Nephron (organoid): ENCODE measurements at regions not wholly inside any gene's neighbourhood (a gene's known extent, or its start where the extent isn't known, plus 50 kb on each side); places are given as distances from the start of the nearest gene placed in this dataset.

Experiments used
- H3K27ac Mint-ChIP-seq, 3 experiments: 2 replicates each; pipeline ENCODE4 v1.8.0; 2020; ENCODE audit warnings: mixed read lengths in 3 of 3, mild to moderate bottlenecking in 2 of 3, moderate library complexity in 1 of 3
- H3K27me3 Mint-ChIP-seq: 2 replicates; pipeline ENCODE4 v1.8.0; 2021; ENCODE audit warnings: low read depth, mild to moderate bottlenecking, moderate library complexity, mixed read lengths
- H3K36me3 Mint-ChIP-seq: 2 replicates; pipeline ENCODE4 v1.8.0; 2020; ENCODE audit warnings: low read depth, mixed read lengths
- H3K4me1 Mint-ChIP-seq: 2 replicates; pipeline ENCODE4 v1.8.0; 2020; ENCODE audit warnings: mixed read lengths
- H3K4me3 Mint-ChIP-seq, 3 experiments: 2 replicates each; pipeline ENCODE4 v1.8.0; 2020; ENCODE audit warnings: mild to moderate bottlenecking in 3 of 3, mixed read lengths in 3 of 3, moderate library complexity in 2 of 3
- H3K9me3 Mint-ChIP-seq: 2 replicates; pipeline ENCODE4 v1.8.0; 2020; ENCODE audit warnings: mixed read lengths
- TF ChIP-seq, protein P1 (sequence below), 3 experiments: fragments of 200-600 bp; sonication (generic); IDR thresholded peaks; one replicate each; pipeline ENCODE4 v1.5.0; 2021; ENCODE audit warnings: antibody characterized with exemption in 3 of 3; ENCODE audit not compliant: unreplicated experiment in 3 of 3

DNA sequence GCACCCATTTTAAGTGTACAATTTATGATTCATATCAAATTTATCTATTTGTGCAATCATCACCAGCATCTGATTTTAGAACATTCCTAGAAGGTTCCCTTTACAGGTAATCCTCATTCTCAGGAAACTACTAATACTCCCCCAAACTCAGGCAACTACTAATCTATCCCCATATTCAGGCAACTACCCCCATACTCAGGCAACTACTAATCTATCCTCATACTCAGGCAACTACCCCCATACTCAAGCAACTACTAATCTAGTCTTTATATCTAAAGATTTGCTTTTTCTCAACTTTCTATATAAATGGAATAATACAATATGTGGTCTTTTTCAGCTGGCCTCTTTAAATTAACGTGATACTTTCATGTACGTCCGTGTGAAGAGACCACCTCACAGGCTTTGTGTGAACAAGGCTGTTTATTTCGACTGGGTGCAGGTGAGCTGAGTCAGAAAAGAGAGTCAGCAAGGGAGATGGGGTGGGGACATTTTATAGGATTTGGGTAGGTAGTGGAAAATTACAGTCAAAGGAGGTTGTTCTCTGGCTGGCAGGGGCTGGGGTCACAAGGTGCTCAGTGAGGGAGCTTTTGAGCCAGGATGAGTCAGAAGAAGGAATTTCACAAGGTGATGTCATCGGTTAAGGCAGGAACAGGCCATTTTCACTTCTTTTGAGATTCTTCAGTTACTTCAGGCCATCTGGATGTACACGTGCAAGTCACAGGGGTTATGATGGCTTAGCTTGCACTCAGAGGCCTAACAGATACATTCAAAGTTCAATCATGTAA is 1444.5 kb upstream of the CADM2 start:
- Mint-ChIP-seq H3K36me3 (no peaks in the 10 kb centered on the region), H3K4me1 (no peaks in the 10 kb centered on the region), H3K9me3 (no peaks in the 10 kb centered on the region), H3K27me3 (no peaks in the 10 kb centered on the region), H3K27ac (no peak overlapping the region), H3K4me3 (no peak overlapping the region)
- TF ChIP-seq, protein P1, sequence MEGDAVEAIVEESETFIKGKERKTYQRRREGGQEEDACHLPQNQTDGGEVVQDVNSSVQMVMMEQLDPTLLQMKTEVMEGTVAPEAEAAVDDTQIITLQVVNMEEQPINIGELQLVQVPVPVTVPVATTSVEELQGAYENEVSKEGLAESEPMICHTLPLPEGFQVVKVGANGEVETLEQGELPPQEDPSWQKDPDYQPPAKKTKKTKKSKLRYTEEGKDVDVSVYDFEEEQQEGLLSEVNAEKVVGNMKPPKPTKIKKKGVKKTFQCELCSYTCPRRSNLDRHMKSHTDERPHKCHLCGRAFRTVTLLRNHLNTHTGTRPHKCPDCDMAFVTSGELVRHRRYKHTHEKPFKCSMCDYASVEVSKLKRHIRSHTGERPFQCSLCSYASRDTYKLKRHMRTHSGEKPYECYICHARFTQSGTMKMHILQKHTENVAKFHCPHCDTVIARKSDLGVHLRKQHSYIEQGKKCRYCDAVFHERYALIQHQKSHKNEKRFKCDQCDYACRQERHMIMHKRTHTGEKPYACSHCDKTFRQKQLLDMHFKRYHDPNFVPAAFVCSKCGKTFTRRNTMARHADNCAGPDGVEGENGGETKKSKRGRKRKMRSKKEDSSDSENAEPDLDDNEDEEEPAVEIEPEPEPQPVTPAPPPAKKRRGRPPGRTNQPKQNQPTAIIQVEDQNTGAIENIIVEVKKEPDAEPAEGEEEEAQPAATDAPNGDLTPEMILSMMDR (IDR thresholded peaks at IDR 0.05; ENCODE audit: unreplicated experiment in 3 of 3) = no peak

DNA sequence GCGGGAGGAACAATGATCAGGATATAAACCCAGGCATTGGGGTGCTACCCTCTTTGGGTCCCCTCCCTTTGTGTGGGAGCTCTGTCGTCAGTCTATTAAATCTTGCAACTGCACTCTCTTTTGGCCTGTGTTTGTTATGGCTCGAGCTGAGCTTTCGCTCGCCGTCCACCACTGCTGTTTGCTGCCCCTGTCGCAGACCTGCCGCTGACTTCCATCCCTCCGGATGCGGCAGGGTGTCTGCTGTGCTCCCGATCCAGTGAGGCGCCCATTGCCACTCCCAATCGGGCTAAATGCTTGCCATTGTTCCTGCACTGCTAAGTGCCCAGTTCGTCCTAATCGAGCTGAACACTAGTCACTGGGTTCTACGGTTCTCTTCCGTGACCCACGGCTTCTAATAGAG is 1443.7 kb upstream of the CADM2 start:
- H3K9me3 Mint-ChIP-seq = no peaks in the 10 kb centered on the region
- no peak overlapping the region for H3K4me3 Mint-ChIP-seq
- H3K4me1 Mint-ChIP-seq = no peaks in the 10 kb centered on the region

DNA sequence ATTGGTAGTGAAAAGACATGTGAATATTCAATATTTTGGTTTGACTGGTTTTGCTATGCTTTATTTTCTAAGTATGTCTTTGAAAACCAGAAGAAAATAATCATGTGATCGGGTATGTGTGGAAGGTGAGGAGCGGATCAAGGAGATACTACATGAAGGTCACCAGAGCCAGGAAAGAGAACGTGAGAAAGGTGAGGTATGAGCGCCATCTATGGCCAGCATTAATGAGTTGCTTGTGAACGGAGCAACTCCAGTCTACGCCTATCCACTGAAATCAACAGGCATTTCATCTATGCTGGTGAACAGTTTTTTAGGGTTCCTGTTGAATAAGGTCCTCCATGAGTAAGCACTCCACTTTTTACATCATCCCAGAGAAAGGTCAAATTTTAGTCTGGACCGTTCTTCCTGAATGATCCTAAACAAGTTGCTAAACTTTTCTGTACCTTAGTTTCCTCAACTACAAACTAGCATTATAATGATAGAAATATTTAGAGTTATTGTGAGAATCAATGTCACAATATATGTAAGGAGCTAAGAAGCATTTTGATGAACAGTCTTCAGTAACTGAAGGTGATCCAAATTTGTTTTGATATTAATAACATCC is 1435.2 kb upstream of the CADM2 start:
- no peaks in the 10 kb centered on the region for H3K4me1 Mint-ChIP-seq
- no peaks in the 10 kb centered on the region for H3K27me3 Mint-ChIP-seq
- no peak overlapping the region for H3K27ac Mint-ChIP-seq
- no peaks in the 10 kb centered on the region for H3K9me3 Mint-ChIP-seq
- no peaks in the 10 kb centered on the region for H3K36me3 Mint-ChIP-seq
- H3K4me3 Mint-ChIP-seq = no peak overlapping the region
- TF ChIP-seq, protein P1 (IDR thresholded peaks at IDR 0.05; ENCODE audit: unreplicated experiment in 3 of 3) = peak; percentile 78 to 82 (median 79)

More for the DNA sequence above, 1443.7 kb upstream of the CADM2 start:
- Mint-ChIP-seq H3K27me3 (no peaks in the 10 kb centered on the region), H3K36me3 (no peaks in the 10 kb centered on the region), H3K27ac (no peak overlapping the region)
- TF ChIP-seq, protein P1 (IDR thresholded peaks at IDR 0.05; ENCODE audit: unreplicated experiment in 3 of 3) = no peak

DNA sequence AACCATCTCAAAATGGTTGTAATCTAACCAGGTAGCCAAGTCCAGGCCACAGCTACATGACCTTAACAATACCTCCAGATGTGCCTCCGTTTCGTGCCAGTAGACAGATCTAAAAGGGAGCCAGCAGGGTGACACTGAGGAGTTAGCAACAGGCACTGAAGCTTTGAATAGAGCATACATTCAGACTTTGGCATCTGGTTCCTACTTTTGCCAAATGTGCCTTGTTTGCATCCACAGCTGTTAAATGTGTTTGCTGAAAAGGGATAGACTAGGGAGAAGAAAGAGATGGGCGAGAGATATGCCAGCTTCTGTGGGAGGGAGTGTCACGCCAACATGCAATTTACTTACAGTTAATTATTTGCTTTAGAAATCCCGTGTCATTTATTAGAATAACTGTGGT is 1433.9 kb upstream of the CADM2 start:
- Mint-ChIP-seq H3K4me3 (no peak overlapping the region), H3K4me1 (no peaks in the 10 kb centered on the region), H3K27ac (no peak overlapping the region), H3K9me3 (no peaks in the 10 kb centered on the region), H3K27me3 (no peaks in the 10 kb centered on the region), H3K36me3 (no peaks in the 10 kb centered on the region)
- TF ChIP-seq, protein P1 (IDR thresholded peaks at IDR 0.05; ENCODE audit: unreplicated experiment in 3 of 3) = no peak

DNA sequence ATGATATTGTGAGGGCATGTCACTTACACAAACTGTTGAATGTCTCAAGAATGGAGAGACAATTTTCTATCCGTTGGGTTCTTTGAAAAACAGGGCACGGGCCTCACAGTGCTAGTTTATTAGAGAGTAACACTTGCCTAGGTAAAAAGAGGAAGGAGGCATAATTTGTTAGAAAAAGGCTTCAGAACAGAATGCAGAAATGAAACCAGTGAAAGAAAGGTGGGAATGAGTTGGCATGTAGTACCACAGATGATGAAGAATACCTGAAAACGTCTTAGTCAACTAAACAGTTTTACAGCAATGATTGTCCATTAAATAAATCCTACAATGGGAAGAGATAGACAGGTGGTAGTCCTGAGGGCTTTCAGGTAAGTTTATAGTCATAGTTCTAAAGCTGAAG is 1399.7 kb upstream of the CADM2 start:
- H3K27me3 Mint-ChIP-seq = no peaks in the 10 kb centered on the region
- H3K36me3 Mint-ChIP-seq = no peaks in the 10 kb centered on the region
- H3K4me3 Mint-ChIP-seq = no peak overlapping the region
- TF ChIP-seq, protein P1 (IDR thresholded peaks at IDR 0.05; ENCODE audit: unreplicated experiment in 3 of 3) = no peak
- H3K27ac Mint-ChIP-seq = no peak overlapping the region
- peaks cover 13% of the 10 kb centered on the region for H3K9me3 Mint-ChIP-seq
- H3K4me1 Mint-ChIP-seq = no peaks in the 10 kb centered on the region

DNA sequence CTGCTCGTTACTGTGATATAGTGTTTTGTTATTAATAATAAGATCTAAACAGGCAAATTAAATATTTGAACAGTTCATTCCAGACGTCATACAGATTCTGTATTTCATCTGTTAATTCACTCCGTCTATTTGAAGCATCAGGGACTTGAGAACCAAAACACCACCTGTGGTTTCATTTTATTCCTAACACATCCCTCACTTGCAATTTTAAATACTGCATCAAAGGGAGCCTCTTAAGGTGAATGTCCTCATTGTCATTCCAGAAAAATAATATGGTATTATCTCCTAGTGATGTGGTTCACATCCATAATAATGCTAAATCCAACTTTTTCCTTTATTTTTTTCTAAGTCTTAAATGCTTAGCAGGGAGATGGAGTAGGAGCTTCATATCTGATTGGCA is 1390.9 kb upstream of the CADM2 start:
- TF ChIP-seq, protein P1 (IDR thresholded peaks at IDR 0.05; ENCODE audit: unreplicated experiment in 3 of 3) = no peak
- Mint-ChIP-seq H3K4me1 (no peaks in the 10 kb centered on the region), H3K36me3 (no peaks in the 10 kb centered on the region), H3K27me3 (no peaks in the 10 kb centered on the region), H3K9me3 (no peaks in the 10 kb centered on the region), H3K27ac (no peak overlapping the region), H3K4me3 (no peak overlapping the region)
